ENCODE measurements at regions not wholly inside any gene's neighbourhood (a gene's known extent, or its start where the extent isn't known, plus 50 kb on each side); places are given as distances from the start of the nearest gene placed in this dataset.

DNA sequence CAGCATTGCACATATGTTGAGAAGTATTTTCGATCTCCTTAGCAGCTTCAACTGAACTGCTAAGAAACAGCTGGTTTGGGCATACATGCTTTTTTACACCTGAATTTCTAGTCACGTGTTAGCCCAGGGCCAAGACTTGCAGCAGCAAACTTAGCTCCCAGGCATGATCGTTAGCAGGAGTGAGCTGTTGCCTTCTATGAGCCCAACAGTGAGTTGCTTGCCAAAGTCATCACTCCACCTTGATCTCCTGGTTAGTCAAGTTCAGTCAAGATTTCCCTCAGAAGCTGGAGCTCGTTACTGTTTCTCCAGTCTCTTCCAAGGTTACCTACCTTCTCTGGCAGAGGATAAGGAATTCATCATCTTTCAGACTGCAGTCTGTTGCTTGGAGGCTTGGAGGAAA lies 100.4 kb upstream of the SEMA6D start:
- TF ChIP-seq POLR2AphosphoS5 (IDR thresholded peaks at IDR 0.05; ENCODE audit: low read depth, low read length) (no peak), TAF1 (IDR thresholded peaks at IDR 0.05; ENCODE audit: borderline replicate concordance, insufficient read depth, low read length) (no peak), SIN3A (IDR thresholded peaks at IDR 0.05; ENCODE audit: borderline replicate concordance, insufficient read depth, low read length) (no peak), FOXP2 (optimal IDR thresholded peaks at IDR 0.05; ENCODE audit: borderline replicate concordance, extremely low read depth, extremely low read length, insufficient read depth) (no peak)
- TF ChIP-seq, protein P1, sequence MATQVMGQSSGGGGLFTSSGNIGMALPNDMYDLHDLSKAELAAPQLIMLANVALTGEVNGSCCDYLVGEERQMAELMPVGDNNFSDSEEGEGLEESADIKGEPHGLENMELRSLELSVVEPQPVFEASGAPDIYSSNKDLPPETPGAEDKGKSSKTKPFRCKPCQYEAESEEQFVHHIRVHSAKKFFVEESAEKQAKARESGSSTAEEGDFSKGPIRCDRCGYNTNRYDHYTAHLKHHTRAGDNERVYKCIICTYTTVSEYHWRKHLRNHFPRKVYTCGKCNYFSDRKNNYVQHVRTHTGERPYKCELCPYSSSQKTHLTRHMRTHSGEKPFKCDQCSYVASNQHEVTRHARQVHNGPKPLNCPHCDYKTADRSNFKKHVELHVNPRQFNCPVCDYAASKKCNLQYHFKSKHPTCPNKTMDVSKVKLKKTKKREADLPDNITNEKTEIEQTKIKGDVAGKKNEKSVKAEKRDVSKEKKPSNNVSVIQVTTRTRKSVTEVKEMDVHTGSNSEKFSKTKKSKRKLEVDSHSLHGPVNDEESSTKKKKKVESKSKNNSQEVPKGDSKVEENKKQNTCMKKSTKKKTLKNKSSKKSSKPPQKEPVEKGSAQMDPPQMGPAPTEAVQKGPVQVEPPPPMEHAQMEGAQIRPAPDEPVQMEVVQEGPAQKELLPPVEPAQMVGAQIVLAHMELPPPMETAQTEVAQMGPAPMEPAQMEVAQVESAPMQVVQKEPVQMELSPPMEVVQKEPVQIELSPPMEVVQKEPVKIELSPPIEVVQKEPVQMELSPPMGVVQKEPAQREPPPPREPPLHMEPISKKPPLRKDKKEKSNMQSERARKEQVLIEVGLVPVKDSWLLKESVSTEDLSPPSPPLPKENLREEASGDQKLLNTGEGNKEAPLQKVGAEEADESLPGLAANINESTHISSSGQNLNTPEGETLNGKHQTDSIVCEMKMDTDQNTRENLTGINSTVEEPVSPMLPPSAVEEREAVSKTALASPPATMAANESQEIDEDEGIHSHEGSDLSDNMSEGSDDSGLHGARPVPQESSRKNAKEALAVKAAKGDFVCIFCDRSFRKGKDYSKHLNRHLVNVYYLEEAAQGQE (IDR thresholded peaks at IDR 0.05; ENCODE audit: insufficient read depth in 1 of 2, low read depth in 2 of 2, low read length in 2 of 2), result no peak
